Peyer's patch (tissue), 4 donors: ENCODE measurements at regions not wholly inside any gene's neighbourhood (a gene's known extent, or its start where the extent isn't known, plus 50 kb on each side); places are given as distances from the start of the nearest gene placed in this dataset.
A peak's percentile ranks its signal among the peaks of the same experiment; 100 is the strongest.

Experiments
- DNase-seq, 3 donors: peaks; one replicate each; pipeline ENCODE4 v3.0.0-alpha.2; 2017 to 2019
- H3K27ac ChIP-seq, 4 donors: fragments of 200-600 bp; sonication (generic); one replicate each; pipeline ENCODE4 v1.5.1; 2016 to 2019
- H3K27me3 ChIP-seq, 2 donors: fragments of 200-600 bp; sonication (generic); one replicate each; pipeline ENCODE4 v1.5.1; 2019
- H3K36me3 ChIP-seq, 3 donors: fragments of 200-600 bp; sonication (generic); one replicate each; pipeline ENCODE4 v1.5.1; 2016 to 2019
- H3K4me1 ChIP-seq, 4 donors: fragments of 200-600 bp; sonication (generic); one replicate each; pipeline ENCODE4 v1.5.1; 2016 to 2019
- H3K4me3 ChIP-seq, 4 donors: fragments of 200-600 bp; sonication (generic); 1 replicate in 3 of 4; 2 replicates in 1 of 4; pipeline ENCODE4 v1.5.1; 2016 to 2019; ENCODE audit warnings: mild to moderate bottlenecking in 1 of 4
- H3K9me3 ChIP-seq, 4 donors: fragments of 200-600 bp; sonication (generic); one replicate each; pipeline ENCODE4 v1.5.1; 2016 to 2019; ENCODE audit warnings: mild to moderate bottlenecking in 1 of 4
- CTCF ChIP-seq, 6 experiments: fragments of 450-650 bp in 4 of 6; fragments of 200-600 bp in 2 of 6; sonication (generic) in 1 of 6; IDR thresholded peaks; one replicate each; pipeline ENCODE4 v1.5.1; 2017 to 2019; ENCODE audit warnings: antibody characterized with exemption in 6 of 6, mild to moderate bottlenecking in 3 of 6, moderate library complexity in 1 of 6
- POLR2A ChIP-seq, 2 donors: fragments of 450-650 bp; IDR thresholded peaks; one replicate each; pipeline ENCODE4 v1.5.1; 2017; ENCODE audit warnings: antibody characterized with exemption in 2 of 2, mild to moderate bottlenecking in 2 of 2, moderate library complexity in 2 of 2
- small RNA-seq, 2 donors: library from RNA; depleted of rRNA; stranded (forward); fragments of <200 nt; gene quantifications; one replicate each; pipeline ENCODE3, GENCODE V24; 2016

DNA sequence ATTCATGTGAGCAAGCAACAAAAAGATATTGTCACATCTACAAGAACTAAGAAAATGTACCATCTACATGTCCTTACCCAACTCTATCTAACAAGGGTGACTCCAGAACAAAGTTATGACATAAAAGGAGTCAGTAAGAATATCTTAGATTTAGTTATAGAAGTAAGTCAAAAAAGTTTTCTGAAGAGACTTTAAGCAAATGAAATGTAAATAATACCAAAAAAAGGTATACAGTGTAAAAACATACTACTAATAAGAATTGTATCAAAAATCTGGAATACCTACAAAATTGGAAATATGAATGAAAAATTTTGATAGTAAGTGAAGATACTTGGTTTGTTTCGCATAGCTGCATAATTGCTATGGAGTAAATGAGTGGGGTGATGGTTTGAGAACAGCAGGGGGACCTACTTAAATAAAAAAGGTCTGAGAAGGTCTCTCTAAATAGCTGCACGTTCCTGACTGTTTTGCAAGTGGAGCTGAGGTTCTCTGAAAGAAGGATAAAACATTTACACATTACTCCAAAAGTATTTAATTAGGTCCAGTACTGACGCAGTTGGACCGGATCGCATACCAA is 51.0 kb upstream of the ENPP6 start:
- Histone ChIP-seq H3K36me3 (no peaks in the 10 kb centered on the region), H3K9me3 (no peaks in the 10 kb centered on the region), H3K4me1 (no peaks in the 10 kb centered on the region), H3K27me3 (no peaks in the 10 kb centered on the region), H3K27ac (peak overlapping the region in 3 of 4 donors; percentile 72 to 82 (median 72)), H3K4me3 (peak overlapping the region in 1 of 4 donors; percentile 22)
- no peak for DNase-seq
- TF ChIP-seq CTCF (IDR thresholded peaks at IDR 0.05), result no peak
- no peak for TF ChIP-seq POLR2A (IDR thresholded peaks at IDR 0.05)

- peak in 2 of 3 donors; percentile 82 to 87 for DNase-seq
- H3K27me3 ChIP-seq, result no peaks in the 10 kb centered on the region
- H3K4me1 ChIP-seq, result no peaks in the 10 kb centered on the region
- TF ChIP-seq POLR2A (IDR thresholded peaks at IDR 0.05) (no peak), CTCF (IDR thresholded peaks at IDR 0.05) (peak in 1 of 6 experiments; percentile 14)
- no peaks in the 10 kb centered on the region for H3K9me3 ChIP-seq
- H3K36me3 ChIP-seq, result no peaks in the 10 kb centered on the region
- peak overlapping the region; percentile 62 to 82 (median 72) for H3K27ac ChIP-seq
- peak overlapping the region; percentile 14 to 41 (median 26) for H3K4me3 ChIP-seq
Observed at GRCh38 chr4:184267673-184268583, 50.3 kb upstream of the ENPP6 start.

Small RNAs in the stretch of these regions (small RNA-seq; reads per million reads assigned to genes)
- 0 reads per million in 2 donors for gene RN7SL28P
